Erythroblast (primary cell): ENCODE measurements at regions not wholly inside any gene's neighbourhood (a gene's known extent, or its start where the extent isn't known, plus 50 kb on each side); places are given as distances from the start of the nearest gene placed in this dataset.

ENCODE experiments used
- GATA1 ChIP-seq: IDR thresholded peaks from 2 replicates; pipeline ENCODE4 v1.6.1; 2011; ENCODE audit warnings: low read depth, mild to moderate bottlenecking, control low read depth, low read length, moderate library complexity
- POLR2A ChIP-seq: IDR thresholded peaks from 2 replicates; pipeline ENCODE4 v1.6.1; 2011; ENCODE audit warnings: mild to moderate bottlenecking, low read length

- TF ChIP-seq POLR2A (no peak), GATA1 (no peak)
Observed at GRCh38 chr12:19792028-19792427, 352.7 kb downstream of the AEBP2 start.
